ENCODE measurements at regions not wholly inside any gene's neighbourhood (a gene's known extent, or its start where the extent isn't known, plus 50 kb on each side); places are given as distances from the start of the nearest gene placed in this dataset.
A peak's percentile ranks its signal among the peaks of the same experiment; 100 is the strongest.
"Not testable (repeated sequence)": the region's sequence is repeated elsewhere in the genome, so short reads cannot be mapped to it uniquely, and the experiment has no call there.

DNA sequence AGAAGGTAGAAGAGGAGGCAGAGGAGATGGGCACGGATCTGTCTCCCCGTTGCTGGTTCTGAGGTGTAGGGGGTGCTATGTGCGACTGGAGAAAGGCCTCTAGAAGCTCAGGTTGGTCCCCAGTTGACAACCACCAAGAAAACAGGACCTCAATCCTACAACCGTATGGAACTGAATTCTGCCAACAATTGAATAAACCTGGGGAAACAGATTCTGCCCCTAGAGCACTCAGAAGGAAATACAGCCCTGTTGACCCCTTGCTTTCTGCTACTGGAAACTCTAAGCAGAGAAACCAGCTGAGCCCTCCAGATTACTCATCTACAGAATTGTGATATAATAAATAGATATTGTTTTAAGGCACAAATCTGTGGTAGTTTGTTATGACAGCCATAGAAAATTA, 313.0 kb upstream of the GOT2 start:
- DNase-seq (ENCODE audit: low read depth) = no peak

DNA sequence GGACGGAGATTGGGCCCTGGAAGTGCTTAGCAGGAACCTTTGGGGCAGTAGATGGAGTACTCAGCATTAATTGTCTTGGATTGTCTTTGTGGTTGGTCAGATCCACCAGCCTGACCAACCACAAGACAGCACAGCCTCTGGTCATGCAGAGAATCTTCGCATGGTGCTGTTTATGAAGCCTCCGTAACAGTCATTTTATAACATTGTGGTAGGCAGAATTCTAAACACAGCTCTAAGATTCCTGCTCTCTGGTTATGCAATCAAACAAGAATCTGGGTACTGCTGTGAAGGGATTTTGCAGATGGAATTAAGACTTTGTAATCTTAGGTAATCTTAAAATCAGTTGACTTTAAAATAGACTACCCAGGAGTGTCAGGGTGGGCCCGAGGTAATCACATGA, 312.2 kb upstream of the GOT2 start:
- no peak for DNase-seq (ENCODE audit: low read depth)

DNA sequence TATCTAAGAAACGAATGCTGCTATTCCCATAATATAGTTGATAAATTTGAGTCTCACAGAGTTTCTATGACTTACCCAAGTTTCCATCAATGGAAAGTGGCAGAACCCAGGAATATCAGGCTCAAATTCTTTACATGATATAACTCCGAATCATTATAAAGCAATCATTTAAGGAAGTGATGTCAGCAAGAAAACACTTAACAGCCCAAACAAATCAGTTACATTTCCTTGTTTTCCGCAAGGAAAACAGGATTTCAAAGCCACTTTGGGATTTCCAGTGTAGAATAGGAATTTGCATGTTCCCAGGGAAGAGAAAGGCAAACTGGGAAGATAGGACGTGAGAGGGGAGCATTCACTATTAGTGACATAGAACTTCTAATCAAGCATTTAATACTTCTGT, 311.4 kb upstream of the GOT2 start:
- no peak for DNase-seq (ENCODE audit: low read depth)

DNA sequence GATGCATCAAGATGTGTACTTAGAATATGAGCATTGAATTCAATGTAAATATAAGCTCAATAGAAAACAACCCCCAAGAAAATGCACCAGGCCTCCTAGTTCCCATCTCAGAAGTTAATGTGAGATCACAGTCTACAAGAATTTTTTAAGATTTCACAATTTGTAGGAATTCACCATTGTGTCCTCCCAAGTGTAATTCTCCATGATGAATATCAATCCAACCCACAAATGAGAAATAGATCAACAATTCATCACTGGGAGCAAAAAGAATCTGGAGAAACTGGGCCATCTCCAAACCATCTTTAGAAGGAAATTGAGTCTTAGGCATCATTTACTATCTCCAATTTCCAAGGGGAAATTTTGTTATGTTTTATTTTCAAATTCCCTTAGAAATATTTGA, 310.5 kb upstream of the GOT2 start:
- no peak for DNase-seq (ENCODE audit: low read depth)

- DNase-seq (ENCODE audit: low read depth) = no peak
These were observed 308.2 kb upstream of the GOT2 start for GRCh38 chr16:59042301-59042700.

DNA sequence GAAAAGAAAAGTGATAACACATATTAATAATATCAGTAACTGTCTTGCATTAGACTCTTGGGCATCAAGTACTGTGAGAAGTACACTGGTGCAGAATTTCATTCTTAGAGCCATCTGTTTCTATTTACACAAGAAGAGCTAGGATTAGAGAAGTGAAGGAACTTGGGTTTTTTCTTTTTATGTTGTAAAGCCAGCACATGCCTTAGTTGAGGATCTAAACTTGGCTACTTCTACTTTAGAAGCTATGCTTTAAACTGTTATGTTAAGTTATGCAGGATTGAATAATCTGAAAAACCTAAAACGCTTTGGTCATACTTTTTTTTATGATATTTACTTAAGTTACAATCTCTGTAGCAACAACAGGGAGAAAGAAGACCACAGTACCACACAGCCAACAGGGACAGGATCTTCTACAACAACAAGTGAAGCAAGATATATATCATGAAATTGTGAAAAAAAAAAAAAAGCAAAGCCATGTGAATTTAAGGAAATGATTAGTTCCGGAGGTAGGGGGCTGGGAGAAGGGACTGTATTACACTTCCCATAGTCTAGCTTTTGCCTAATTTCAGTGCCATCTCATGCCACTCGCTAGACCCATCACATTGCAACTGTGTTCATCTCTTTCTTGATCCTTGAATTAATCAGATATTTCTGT, 305.1 kb upstream of the GOT2 start:
- no peak for DNase-seq (ENCODE audit: low read depth)

- no peak for DNase-seq (ENCODE audit: low read depth)
These were observed 296.9 kb upstream of the GOT2 start for GRCh38 chr16:59030923-59031485.

GRCh38 chr16:59021751-59022150, 287.6 kb upstream of the GOT2 start:
- DNase-seq (ENCODE audit: low read depth) = no peak

GRCh38 chr16:59013930-59014329, 279.8 kb upstream of the GOT2 start:
- no peak for DNase-seq (ENCODE audit: low read depth)

GRCh38 chr16:58999762-59000161, 265.6 kb upstream of the GOT2 start:
- DNase-seq (ENCODE audit: low read depth) = no peak

DNA sequence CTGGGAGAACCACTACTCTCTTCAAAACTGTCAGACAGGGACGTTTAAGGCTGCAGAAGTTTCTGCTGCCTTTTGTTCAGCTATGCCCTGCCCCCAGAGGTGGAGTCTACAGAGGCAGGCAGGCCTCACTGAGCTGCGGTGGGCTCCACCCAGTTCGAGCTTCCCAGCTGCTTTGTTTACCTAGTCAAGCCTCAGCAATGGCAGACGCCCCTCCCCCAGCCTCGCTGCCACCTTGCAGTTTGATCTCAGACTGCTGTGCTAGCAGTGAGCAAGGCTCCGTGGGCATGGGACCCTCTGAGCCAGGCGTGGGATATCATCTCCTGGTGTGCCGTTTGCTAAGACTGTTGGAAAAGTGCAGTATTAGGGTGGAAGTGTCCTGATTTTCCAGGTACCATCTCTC, 258.6 kb upstream of the GOT2 start:
- not testable (repeated sequence) for DNase-seq (ENCODE audit: low read depth)

DNA sequence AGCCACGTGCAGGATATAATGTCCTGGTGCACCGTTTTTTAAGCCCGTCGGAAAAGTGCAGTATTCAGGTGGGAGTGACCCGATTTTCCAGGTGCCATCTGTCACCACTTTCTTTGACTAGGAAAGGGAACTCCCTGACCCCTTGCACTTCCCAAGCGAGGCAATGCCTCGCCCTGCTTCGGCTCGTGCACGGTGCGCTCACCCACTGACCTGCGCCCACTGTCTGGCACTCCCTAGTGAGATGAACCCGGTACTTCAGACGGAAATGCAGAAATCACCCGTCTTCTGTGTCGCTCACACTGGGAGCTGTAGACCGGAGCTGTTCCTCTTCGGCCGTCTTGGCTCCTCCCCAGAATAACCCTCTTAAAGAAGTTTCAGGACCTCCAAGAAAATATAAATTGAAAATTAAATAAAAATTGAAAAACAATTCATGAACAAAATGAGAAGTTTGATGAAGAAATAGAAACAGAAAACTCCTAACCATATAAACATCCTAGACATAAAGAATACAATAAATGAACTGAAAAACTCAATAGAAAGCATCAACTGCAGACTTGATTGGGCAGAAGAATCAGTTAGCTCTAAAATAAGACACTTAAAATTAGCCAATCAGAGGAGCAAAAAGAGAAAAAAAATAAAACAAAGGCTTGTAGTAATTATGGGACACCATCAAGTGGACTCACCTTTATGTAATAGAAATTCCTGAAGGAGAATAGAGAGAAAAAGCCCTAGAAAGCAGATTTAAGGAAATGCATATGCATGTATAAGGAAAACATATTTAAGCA, 249.3 kb upstream of the GOT2 start:
- not testable (repeated sequence) for DNase-seq (ENCODE audit: low read depth)

- DNase-seq (ENCODE audit: low read depth) = peak; percentile 3
These were observed 236.7 kb upstream of the GOT2 start for GRCh38 chr16:58970775-58971174.

- no peak for DNase-seq (ENCODE audit: low read depth)
These were observed 229.4 kb upstream of the GOT2 start for GRCh38 chr16:58963479-58963878.

- DNase-seq (ENCODE audit: low read depth) = no peak
These were observed 228.7 kb upstream of the GOT2 start for GRCh38 chr16:58962811-58963210.

DNA sequence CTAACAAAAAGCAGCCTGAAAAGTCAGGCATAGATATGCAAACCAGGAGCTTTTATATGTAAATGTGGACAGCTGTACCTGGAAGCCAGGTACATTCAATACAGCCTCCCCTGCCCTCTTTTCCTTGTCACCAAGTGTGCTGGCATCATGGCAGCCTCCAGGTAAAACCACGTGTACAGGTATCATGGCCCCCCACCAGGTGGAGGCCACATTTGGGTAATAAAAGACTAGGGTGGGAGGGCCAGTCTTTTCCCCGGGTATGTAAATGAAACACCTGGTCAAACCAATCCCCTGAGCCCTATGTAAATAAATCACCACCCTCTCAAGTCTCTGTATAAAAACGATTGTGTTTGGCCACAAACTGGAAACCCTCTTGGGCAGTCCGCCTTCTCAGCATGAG, 226.4 kb upstream of the GOT2 start:
- DNase-seq (ENCODE audit: low read depth) = no peak

DNA sequence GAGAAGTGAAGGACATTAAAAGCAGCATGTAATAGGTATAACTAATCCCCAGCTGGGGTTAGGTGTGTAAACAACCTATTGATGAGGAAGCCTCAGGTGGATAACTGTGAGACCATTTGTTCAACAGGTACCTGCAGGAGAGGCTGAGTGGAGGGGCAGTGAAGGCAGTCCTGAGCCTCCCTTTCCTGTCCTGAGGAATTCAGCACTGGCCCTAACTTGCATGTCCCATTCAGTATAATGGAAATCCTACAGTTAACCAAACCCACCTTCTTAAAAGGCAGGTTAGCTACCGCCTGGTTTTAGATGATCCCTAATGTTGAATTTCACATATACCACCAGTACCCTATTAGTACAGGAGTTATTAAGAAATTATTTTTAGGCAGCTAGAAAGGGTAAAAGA, 225.9 kb upstream of the GOT2 start:
- DNase-seq (ENCODE audit: low read depth) = no peak

- no peak for DNase-seq (ENCODE audit: low read depth)
These were observed 224.6 kb upstream of the GOT2 start for GRCh38 chr16:58958749-58959148.

DNA sequence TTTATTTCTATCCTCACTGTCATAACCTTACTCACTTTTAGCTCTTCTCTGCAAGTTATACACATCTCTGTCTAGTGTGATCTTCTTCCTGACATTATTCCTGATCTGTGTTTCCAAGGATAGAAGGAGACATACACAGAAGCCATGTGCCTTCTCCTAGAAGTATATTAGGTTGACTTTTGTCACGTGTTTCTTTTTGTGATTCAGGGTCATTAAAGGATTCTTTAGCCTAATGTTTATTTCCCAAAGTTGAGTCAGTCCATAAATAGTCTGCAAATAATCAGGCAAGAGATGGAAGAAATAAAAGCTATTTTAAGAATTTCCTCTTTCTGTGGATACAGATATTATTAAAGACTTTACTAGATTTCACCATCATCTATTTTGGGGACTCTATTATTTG, 214.1 kb upstream of the GOT2 start:
- DNase-seq (ENCODE audit: low read depth) = no peak

DNA sequence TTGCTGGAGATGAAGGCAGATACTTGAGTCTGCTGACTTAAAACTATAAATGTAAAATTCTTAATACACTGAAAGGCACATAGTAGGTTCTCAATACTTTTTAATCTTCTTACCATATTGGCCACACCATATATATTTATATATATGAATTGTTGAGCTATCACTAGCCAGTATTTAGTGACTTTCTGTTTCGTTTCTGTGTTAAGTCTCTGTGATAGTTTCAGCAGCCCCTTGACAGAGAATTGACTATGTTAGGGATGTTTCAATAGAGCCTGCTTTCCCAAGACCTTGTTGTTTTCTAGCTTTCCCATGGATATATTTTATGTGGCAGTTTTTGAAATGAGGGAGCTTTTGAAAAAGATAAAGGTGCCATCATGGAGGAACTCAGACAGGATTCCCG, 206.5 kb upstream of the GOT2 start:
- DNase-seq (ENCODE audit: low read depth) = no peak

DNA sequence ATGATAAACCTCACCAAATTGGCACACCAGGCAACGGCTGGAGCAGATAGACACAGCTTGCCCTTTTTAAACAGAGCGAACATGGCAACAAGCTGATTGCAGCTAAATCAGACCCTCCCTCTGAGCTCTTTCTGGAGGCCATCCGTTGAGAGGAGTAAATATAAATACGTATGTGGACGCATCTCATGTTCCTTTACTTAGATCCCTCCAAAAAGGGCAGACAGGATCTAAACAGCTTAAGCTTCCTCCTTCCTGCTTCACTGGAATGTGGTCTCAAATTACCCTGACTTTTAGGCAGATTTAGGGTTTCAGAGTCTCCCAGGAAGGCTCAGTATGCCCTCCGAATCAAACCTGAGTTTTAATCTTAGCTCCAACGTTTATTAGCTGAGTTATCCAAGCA, 204.7 kb upstream of the GOT2 start:
- no peak for DNase-seq (ENCODE audit: low read depth)

DNA sequence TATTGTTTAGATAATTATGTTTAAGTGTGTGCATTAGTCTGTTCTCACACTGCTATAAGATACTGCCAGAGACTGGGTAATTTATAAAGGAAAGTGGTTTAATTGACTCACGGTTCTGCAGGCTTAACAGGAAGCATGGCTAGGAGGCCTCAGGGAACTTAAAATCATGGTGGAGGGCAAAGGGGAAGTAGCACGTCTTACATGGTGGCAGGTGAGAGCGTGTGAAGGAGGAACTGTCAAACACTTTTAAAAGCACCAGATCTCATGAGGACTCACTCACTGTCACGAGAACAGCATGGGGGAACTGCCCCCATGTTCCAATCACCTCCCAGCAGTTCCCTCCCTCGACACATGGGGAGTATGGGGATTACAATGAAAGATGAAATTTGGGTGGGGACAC, 203.5 kb upstream of the GOT2 start:
- DNase-seq (ENCODE audit: low read depth) = no peak

GRCh38 chr16:58933186-58933585, 199.1 kb upstream of the GOT2 start:
- no peak for DNase-seq (ENCODE audit: low read depth)

Data from myocyte (in vitro differentiated cells).